HG03571 (cell line): ENCODE measurements at regions not wholly inside any gene's neighbourhood (a gene's known extent, or its start where the extent isn't known, plus 50 kb on each side); places are given as distances from the start of the nearest gene placed in this dataset.

Experiments used
- ATAC-seq: cut with Tn5 transposase; IDR thresholded peaks from one replicate; pipeline ENCODE4 v1.9.1; 2021; ENCODE audit not compliant: unreplicated experiment

DNA sequence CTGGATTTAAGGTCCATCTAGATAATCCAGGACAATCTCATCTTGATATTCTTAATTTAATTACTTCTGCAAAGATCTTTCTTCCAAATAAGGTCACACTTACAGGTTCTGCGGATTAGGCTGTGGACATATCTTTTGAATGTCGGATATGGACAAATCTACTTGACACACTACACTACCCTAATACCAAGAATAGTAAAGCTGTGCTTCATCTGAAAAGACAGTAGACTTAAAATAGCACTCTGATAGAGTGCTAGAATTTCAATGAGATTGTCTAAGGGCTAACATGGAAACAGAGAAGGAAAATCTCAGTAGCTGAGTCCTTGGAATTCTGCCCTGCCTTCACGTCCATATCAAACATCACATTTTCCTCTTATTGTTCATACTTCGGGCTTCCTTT is 1238.0 kb downstream of the EPHA7 start:
- no peak for ATAC-seq

DNA sequence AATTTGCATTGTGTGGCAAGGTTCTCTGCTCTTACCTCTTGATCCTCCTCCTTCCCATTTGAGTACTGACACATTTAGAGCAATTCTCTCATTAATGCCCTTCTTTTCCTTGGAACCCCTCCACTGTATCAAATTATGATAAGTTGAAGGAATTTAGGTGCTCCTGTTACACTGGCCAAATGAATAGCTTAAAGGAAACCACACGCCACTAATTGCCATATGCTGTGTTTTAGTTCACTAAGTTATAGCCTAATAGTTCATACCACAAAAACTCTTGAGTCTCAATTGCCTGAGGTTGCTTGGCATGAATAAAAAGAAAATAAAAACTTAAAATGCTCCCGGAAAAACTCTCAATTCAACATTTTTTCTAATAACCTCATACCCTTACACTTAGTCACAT is 1239.3 kb downstream of the EPHA7 start:
- no peak for ATAC-seq

DNA sequence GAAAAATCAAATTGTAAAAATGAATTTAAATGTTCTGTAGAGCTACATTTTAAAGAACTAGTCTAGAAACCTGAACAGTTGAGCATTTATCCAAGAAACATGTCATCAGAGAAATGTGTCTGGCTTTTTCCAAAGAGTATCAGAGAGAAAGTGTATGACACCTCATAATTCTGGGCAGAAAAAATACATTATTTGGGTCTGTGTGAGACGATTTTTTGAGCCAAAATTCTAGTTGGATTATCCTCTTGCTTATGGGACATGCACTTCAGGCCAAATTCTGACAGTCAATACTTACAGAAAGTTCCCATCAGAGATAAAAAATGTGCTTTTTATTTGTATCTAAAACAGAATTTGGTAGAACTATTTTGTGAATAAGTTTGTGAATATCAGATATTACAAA is 1242.7 kb downstream of the EPHA7 start:
- no peak for ATAC-seq

DNA sequence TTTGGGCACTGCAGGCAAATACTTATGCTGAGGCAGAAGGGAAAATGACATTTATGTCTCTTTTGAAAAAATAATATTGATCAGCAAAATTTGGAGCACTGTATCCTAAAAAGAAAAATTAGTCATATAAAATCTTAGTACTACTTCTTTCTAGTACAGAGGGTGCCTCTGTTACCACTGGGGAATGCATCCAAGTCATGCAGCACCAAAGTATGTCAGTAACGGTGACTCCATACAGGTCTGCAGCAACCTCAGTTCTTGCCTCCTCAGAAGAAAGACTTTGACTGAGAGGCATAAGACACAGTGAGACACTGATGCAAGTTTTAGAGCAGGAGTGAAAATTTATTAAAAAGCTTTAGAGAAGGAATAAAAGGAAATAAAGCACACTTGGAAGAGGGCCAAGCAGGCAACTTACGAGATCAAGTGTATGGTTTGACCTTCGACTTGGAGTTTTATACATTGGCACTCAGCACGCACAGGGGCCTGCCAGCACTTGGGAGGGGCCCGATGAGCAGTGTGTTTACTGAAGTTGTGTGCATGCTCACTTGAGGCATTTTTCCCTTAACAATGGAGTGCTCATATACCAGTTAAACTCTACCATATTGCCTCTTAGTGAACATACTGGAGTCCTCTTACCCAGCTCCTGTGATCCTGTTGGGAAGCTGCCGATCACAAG is 1244.8 kb downstream of the EPHA7 start:
- no peak for ATAC-seq

DNA sequence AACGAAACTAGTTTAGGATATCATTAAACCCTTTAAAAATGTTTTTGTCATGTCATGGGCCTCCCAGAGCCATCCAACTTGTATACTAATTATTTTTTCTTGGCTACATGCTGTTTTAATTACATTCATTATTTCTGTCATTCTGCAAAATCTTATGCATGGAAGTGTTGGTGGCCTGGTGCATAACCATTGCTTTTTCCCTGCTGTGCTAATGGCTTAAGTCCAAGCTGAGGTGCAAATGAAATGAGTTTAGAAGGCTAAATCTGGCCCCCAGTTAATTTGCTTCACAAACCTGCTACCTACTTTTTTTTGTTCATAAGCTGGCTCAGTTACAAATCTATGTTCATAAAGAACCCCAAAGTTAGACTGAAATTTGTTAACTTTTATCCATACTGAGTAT is 1249.9 kb downstream of the EPHA7 start:
- ATAC-seq, result no peak

DNA sequence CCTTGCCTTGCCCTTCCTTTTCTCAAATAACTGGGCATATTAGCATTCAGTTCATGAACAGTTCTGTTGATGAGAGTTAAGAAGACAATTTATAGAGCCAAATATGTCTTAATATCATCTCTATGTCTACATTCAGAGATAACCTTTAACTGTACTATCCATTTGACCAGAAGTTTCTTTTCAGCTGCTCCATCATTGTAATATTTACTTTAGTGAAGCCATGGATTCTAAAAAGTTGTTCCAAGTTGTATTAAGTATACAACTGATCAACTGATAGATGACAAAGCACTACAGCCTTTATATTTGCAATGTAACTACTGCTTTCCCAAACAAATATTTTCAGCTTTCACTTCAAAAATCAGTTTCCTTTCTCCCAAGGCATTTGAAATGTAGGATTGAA is 1252.7 kb downstream of the EPHA7 start:
- ATAC-seq, result no peak

DNA sequence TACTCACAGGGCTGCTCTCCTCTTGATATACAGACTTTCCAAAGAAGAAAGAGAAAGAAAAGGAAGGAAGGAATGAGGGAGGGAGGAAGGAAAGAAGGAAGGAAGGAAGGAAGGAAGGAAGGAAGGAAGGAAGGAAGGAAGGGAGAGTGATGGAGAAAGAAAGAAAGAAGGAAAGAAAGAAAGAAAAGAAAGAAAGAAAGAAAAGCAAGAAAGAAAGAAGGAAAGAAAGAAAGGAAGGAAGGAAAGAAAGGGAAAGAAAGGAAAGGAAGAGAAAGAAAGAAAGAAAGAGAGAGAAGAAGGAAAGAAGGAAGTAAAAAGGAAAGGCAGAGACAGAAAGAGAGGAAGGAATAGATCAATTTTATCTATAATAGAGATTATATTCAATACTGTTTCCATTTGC is 1257.4 kb downstream of the EPHA7 start:
- ATAC-seq, result no peak

DNA sequence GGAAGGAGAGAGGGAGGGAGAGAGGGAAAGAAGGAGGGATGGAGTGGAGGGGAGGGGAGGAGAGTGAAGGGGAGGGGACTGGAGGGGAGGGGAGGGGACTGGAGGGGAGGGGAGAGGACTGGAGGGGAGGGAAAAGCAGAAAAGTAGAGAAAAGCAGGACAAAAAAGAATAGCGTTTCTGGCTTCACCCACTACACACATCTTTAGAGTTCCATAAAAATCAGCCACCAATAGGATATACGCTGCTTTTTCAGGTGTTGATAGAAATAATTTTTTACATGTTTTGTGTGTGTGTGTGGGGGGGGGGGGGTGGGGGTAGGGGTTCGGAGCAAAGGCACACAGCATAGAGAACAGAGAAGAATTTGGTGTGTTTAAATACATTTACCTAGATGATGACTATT is 1259.1 kb downstream of the EPHA7 start:
- no peak for ATAC-seq

DNA sequence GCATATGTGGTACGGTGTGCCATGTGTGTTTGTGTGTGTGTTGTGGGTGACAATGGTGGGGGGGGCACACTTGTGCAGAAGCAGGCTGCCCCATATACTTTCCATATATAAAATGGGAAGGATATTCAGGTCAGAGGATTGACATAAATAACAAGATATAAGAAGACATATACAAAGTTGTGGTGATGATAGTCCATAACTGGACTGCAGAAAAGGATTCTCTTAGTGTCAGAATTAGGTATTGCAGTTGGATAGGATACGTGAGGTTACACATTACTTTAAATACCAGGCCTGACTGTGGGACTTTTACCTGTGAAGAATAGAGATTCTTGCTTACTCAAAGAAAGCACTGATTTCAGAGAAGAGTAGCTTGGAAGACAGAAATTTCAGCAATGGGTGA is 1260.3 kb downstream of the EPHA7 start:
- ATAC-seq, result no peak

DNA sequence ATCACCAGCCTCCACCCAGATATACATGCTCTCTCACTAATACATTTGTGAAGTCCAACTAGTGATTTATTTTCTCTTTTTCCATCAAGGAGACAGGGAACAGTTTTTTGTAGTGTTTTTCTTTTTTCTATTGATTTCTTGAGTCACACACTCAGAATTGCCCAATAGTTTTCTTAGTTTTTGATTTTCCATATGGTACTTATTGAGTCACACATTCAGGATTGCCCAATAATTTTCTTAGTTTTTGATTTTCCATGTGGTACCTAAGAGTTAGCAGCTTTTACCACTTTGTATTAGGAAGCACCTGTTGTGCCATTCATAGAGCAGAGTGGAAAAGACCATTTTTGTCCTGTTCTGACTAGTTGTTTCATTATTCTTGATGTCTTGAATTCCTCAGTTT is 1268.8 kb downstream of the EPHA7 start:
- ATAC-seq, result no peak

DNA sequence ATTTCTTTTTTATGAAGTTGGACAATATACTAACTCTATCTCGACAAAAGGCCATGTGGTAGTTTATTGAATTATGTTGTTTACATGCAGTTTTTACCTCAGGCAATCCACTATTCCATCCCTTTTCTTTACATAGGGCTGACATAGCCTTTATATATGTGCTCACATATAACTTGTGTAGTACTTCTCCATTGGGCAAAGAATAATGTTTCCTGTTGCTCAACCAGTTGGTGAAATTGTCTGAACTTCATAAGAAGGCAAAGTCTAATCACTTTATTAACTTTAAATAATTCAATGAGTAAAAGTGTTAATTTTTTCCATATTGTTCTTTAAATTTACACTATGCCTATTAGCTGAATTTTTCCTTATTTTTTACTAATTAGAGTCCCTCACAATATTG is 1272.1 kb downstream of the EPHA7 start:
- ATAC-seq, result no peak

DNA sequence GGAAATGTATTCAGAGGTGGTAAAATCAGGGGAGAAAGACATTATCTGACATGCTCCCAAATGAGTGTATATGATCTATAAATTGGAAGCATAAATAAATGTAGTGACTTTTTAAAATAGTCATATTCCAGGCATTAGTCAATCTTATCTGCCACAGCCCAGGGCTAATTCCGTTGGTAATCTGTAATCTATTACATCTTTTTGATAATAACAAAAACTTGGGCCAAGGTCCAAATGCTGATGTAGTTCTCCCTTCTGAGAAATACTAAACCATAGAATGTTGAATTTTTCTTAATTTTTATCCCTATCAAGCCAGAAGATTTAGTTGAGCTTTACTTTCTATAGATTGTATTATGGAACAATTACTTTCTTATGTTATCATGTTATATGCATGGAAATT is 1279.8 kb downstream of the EPHA7 start:
- no peak for ATAC-seq

DNA sequence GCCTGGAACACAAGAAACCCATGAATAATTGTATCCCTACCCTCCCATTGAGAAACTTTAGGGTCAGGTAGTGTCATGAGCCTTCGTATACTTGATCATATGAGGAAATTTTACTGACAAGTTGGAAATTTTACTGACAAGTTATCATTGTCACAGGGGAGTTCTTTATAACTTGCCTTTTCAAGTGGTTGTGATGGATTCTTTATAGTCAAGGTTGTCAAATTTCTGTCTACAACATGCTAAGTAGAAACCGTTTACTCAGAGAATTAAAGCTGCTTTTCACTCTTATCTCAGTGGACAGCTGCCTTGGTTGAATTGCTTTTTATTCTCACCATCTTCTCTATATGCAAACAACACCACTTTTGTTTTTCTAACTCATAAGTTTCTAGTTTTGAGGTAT is 1286.4 kb downstream of the EPHA7 start:
- no peak for ATAC-seq

DNA sequence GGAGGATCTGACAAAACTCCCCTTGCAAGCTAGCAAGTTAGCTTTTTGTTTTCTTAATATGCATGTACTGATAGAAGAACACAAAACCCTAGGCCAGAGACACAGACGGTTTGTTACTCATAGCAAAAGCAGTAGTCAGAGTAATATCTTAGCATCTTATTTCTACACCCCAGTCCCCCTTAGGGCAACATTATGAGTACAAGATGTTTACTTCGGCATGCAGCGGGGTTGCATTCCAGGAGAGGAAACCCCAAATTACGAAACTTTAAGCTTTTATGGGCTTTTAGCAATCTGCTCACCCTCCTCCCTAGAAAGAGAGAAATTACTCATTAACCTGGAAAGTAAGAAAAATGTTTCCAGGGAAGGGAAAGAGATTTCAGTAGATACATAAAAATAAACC is 1286.9 kb downstream of the EPHA7 start:
- ATAC-seq, result no peak

DNA sequence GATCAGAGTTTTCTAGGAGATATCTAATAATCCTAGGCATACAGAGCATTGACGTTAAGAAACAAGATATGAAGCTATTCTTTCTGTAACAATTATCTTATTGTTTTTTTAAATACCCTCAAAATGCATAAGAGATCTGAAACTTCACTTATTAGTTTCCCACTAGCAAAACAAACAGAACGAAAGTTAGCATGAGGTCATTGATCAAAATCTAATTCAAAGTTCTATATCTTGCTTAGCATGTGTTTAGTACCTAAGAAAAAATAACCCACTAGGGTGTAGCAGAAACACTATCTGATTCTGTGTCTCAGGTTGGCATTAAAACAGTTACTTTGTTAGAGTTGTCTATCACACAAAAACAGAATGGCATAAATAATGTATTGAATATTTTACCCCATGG is 1288.4 kb downstream of the EPHA7 start:
- ATAC-seq, result no peak

DNA sequence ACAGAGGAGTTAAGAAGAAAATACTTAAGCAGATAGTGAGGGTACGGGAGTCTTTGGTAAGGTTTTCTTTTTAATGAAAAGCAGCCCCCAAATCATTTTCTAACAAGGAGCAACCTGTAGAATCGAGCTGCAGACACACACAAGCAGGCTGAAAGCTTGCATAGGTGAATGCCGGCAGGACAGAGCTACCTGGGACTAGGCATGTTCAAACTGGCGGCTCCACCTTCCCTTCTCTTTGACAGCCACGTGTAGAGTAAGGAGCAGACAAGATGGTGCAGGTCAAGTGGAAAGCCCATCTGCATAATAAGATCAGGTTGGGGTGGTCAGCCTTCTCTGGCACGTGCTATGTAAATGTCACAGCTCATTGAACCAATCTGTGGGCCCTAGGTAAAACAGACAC is 1292.4 kb downstream of the EPHA7 start:
- no peak for ATAC-seq

DNA sequence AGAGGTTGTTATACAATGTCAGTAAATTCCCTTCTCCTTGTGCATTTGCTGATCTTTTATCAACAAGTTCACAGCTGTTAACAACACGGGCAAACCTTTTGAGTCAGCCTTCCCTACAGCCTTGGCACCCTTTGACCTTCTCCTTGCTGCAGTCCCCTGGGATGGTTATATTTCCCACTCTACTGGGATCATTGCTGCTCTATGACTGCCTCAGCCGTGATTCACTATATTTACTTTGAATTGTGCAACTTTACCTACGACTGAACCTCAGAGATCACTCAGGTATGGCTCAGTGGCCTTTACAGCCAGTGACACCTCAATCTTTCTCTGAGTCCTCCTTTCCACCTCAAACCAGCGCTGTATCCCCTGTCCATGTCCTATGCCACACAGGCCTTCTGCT is 1293.3 kb downstream of the EPHA7 start:
- ATAC-seq, result no peak

DNA sequence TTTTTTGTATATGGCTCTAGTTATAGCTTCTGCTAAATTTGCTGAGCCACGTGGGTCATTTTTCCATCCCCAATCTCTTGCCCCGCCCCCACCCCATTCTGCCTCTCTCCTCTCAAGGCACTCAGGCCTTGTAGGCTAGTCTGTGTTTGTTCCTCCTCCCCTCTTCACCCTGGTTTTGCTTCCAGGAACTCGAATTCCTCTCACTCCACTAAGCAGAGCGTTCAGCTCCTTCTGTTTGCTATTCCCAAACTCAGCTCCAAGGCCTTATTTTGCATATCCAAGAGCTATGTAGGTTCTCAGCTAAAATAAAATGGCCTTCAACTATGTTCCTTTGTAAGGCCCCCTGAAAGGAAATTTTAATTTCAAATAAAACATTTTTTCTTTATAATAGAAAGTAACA is 1293.7 kb downstream of the EPHA7 start:
- no peak for ATAC-seq

DNA sequence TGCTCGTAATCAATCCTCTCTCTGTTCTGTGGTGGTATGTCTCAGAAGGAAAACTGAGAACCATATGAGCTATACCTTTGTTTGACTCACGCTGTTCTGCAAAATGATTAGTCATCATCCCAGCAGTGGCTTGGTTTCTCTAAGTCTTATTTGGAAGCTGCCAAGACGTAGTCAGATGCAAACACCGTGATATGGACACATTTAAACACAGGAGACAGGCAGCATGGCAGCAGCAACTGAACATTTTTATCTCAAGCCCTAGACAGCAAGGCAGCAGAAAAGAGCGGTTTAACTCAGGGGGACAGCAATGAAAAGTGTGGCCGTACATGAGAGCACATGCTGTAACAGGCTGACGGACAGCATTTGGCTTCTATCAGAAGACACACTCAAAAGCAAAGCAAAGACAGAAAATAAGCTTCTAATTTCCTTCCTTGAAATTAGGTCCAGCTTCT is 1295.1 kb downstream of the EPHA7 start:
- no peak for ATAC-seq

DNA sequence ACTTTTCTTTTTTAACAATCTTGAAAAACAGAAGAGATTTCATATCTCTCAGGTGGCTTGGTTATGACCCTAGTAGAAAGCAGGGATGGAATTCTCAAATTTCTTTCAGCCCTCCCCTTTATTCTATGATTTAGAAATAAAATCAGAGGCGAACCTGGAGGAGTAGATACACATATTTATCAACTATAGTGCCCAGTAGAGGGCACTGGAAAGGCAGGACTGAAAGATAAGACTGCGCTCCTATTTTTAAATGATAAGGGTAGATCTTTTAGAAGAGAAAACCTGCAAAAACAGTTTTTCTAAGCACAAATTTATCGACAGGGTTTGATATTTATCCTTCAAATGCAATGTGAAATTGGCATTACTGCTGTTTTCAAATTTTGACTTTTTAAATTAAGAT is 1296.6 kb downstream of the EPHA7 start:
- no peak for ATAC-seq

DNA sequence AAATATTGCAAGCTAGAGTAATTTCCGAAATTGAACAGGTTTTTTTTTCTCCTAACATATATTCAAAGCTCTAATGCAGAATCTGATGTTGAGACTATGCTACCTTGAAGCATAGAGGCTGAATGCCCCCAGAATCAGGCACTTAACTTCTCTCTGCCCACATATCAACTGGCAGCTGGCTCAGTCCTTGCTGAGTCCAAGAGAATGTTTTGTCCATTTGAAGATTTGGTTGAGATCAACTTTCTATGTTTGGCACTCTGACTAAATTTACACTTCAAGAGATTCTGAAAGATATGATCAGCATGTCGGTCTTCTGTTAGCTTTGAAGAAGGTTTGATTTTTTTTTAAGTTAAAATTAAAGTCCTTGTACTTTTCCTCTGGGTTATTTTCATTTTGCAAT is 1298.1 kb downstream of the EPHA7 start:
- ATAC-seq, result no peak

DNA sequence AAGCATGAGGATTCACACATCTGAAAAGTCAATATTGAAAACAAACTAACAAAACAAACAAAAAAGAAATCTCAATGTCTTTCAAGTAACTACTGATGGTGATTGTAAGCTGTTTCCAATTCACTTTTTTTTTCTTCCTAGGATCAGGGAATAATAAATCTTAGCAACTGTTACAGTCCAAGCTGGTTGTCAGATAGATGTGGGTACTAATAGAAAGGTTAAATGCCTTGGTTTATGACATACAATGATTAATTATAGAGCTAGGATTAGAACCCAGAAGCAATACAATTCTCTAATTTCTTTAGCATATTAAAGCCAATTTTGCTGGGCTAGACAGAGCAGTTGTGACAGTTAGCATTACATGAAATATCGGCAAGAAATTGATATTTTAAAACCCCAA is 1301.6 kb downstream of the EPHA7 start:
- ATAC-seq, result no peak

DNA sequence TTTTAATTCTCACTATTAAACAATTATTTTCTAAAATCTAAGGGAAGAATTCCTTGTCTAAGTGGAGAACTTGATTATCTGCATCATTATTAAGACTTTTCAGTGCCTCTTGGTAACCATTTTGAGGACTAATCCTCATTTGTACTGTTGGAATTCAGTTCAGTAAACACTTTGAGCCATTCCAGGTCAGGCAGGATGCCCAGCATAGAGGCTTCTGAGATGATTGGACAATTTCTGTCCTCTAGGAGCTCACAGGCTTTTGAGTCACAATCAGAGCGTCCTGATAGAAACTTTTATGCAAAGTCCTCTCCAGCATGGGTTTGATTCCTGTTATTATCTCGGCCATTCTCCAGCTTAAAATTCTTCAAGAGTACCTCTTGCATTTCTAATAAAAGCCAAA is 1304.6 kb downstream of the EPHA7 start:
- ATAC-seq, result no peak
